DND-41 (cell line): ENCODE measurements at regions not wholly inside any gene's neighbourhood (a gene's known extent, or its start where the extent isn't known, plus 50 kb on each side); places are given as distances from the start of the nearest gene placed in this dataset.

Source experiments
- ATAC-seq: fragments of 200-7000 bp; cut with Tn5 transposase; 3 replicates; pipeline ENCODE4 v1.9.1; 2021; ENCODE audit warnings: low read depth; ENCODE audit not compliant: insufficient read depth
- DNase-seq: peaks from one replicate; pipeline ENCODE4 v3.0.0-alpha.2; 2020
- H2AFZ ChIP-seq: 2 replicates; pipeline ENCODE4 v1.6.0; 2012; ENCODE audit warnings: low read depth, low read length
- H3K27ac ChIP-seq: 2 replicates; pipeline ENCODE4 v1.5.1; 2012; ENCODE audit warnings: low read length, inconsistent platforms
- H3K27me3 ChIP-seq: fragments of 200-600 bp; sonication (generic); 2 replicates; pipeline ENCODE4 v1.6.0; 2012; ENCODE audit warnings: low read length, mild to moderate bottlenecking, inconsistent platforms; ENCODE audit not compliant: insufficient read depth, poor library complexity
- H3K36me3 ChIP-seq: 2 replicates; pipeline ENCODE4 v1.5.1; 2012; ENCODE audit warnings: low read length, inconsistent platforms; ENCODE audit not compliant: insufficient read depth
- H3K4me1 ChIP-seq: 2 replicates; pipeline ENCODE4 v1.5.1; 2012; ENCODE audit warnings: mild to moderate bottlenecking, low read length; ENCODE audit not compliant: insufficient read depth
- H3K4me2 ChIP-seq: 2 replicates; pipeline ENCODE4 v1.6.0; 2012; ENCODE audit warnings: mild to moderate bottlenecking, moderate library complexity, low read length, inconsistent platforms; ENCODE audit not compliant: insufficient read depth
- H3K4me3 ChIP-seq, 2 experiments: fragments of 200-600 bp in 1 of 2; shearing (Covaris generic) in 1 of 2; 2 replicates each; pipeline ENCODE4 v1.5.1; 2012 to 2016; ENCODE audit warnings: inconsistent platforms in 2 of 2, low read length in 2 of 2, mild to moderate bottlenecking in 2 of 2, low read depth in 1 of 2, moderate library complexity in 1 of 2
- H3K79me2 ChIP-seq: 2 replicates; pipeline ENCODE4 v1.6.0; 2012; ENCODE audit warnings: low read length, inconsistent platforms; ENCODE audit not compliant: insufficient read depth
- H3K9ac ChIP-seq: 2 replicates; pipeline ENCODE4 v1.6.0; 2012; ENCODE audit warnings: low read depth, mild to moderate bottlenecking, inconsistent platforms, low read length, moderate library complexity
- H3K9me3 ChIP-seq: 2 replicates; pipeline ENCODE4 v1.5.1; 2012; ENCODE audit warnings: low read length, moderate library complexity, mild to moderate bottlenecking, inconsistent platforms; ENCODE audit not compliant: insufficient read depth, severe bottlenecking
- H4K20me1 ChIP-seq: 2 replicates; pipeline ENCODE4 v1.6.0; 2012; ENCODE audit warnings: low read length; ENCODE audit not compliant: insufficient read depth
- EZH2 ChIP-seq: IDR thresholded peaks from 3 replicates; pipeline ENCODE4 v1.6.1; 2012; ENCODE audit warnings: borderline replicate concordance, low read depth, mild to moderate bottlenecking, moderate library complexity, low read length, inconsistent platforms; ENCODE audit not compliant: severe bottlenecking
- TF ChIP-seq, protein P1 (sequence below): IDR thresholded peaks from 2 replicates; pipeline ENCODE4 v1.5.1; 2012; ENCODE audit warnings: borderline replicate concordance, low read length, moderate library complexity, mild to moderate bottlenecking; ENCODE audit not compliant: poor library complexity, severe bottlenecking; ENCODE audit errors: extremely low read depth

DNA sequence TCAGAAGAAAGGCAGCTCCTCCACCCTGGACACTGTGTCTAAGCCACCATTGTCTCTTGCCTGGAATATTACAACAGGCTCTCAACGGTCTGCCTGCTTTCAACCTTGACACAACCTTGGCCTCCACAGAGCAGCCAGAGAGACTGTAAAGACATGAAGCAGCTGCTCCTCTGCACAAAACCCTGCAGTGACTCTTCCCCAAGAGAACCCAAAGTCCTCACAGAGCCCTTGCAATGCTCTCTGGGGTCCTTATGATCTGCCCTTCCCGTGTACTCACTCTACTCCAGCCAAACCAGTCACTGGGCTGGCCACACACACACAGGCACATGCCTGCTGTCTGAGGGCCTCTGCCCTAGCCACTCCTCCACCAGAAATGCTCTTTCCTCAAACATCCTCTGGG lies 75.9 kb upstream of the CPEB2 start:
- H4K20me1 ChIP-seq = no peaks in the 10 kb centered on the region
- H3K27ac ChIP-seq = no peak overlapping the region
- H3K4me1 ChIP-seq = no peaks in the 10 kb centered on the region
- no peaks in the 10 kb centered on the region for H3K27me3 ChIP-seq
- no peak overlapping the region for H3K9ac ChIP-seq
- no peak for DNase-seq
- 0 out of 2 replicates have a peak overlapping the region, but pooled peaks have one; percentile 33 for H2AFZ ChIP-seq
- H3K4me3 ChIP-seq = no peak overlapping the region
- no peaks in the 10 kb centered on the region for H3K36me3 ChIP-seq
- no peak for TF ChIP-seq EZH2
- TF ChIP-seq, protein P1, sequence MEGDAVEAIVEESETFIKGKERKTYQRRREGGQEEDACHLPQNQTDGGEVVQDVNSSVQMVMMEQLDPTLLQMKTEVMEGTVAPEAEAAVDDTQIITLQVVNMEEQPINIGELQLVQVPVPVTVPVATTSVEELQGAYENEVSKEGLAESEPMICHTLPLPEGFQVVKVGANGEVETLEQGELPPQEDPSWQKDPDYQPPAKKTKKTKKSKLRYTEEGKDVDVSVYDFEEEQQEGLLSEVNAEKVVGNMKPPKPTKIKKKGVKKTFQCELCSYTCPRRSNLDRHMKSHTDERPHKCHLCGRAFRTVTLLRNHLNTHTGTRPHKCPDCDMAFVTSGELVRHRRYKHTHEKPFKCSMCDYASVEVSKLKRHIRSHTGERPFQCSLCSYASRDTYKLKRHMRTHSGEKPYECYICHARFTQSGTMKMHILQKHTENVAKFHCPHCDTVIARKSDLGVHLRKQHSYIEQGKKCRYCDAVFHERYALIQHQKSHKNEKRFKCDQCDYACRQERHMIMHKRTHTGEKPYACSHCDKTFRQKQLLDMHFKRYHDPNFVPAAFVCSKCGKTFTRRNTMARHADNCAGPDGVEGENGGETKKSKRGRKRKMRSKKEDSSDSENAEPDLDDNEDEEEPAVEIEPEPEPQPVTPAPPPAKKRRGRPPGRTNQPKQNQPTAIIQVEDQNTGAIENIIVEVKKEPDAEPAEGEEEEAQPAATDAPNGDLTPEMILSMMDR = no peak
- no peak for ATAC-seq
- H3K4me2 ChIP-seq = no peak overlapping the region
- no peaks in the 10 kb centered on the region for H3K9me3 ChIP-seq
- no peaks in the 10 kb centered on the region for H3K79me2 ChIP-seq

DNA sequence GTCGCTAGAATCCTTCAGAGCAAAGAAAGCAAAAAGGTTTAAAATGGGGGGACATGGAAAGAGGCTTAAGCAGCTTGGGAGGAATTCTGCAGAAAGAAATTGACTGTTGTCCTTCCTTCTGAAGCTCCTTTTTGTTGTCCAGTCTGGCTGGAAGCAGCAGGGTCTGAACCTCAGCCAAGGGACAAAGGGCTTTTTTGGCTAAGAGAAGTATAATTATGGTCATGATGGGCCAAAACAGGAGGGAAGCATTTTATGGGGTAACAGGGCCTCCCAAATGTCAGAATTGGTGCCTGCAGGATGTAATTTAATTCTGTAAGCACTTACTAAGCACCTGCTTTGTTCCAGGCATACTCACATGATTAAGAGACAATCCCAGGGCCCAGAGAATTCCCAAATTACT lies 74.2 kb upstream of the CPEB2 start:
- H3K9me3 ChIP-seq = no peaks in the 10 kb centered on the region
- no peaks in the 10 kb centered on the region for H3K79me2 ChIP-seq
- no peaks in the 10 kb centered on the region for H3K36me3 ChIP-seq
- H2AFZ ChIP-seq = no peak overlapping the region
- ATAC-seq (no peak), DNase-seq (no peak)
- H3K4me1 ChIP-seq = no peaks in the 10 kb centered on the region
- H3K9ac ChIP-seq = no peak overlapping the region
- no peak overlapping the region for H3K4me3 ChIP-seq
- no peak overlapping the region for H3K4me2 ChIP-seq
- H4K20me1 ChIP-seq = no peaks in the 10 kb centered on the region
- no peak overlapping the region for H3K27ac ChIP-seq
- H3K27me3 ChIP-seq = no peaks in the 10 kb centered on the region
- TF ChIP-seq, protein P1 = no peak
- TF ChIP-seq EZH2 = no peak

DNA sequence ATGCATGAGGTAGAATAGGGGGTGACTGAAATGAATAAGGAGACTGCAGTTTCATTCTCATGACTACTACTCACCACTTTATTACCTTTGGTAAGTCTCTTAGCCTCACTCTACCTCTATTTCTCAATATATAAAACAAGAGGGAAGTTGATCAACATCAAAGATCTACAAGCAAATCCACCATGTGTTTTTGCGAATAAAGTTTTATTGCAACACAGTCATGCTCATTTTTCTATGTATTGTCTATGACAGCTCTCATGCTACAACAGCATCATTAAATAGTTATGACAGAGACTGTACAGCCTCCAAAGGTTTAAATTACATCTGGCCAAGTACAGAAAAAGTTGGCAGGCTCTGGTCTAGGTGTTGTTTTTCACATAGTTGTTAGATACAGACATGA lies 72.6 kb upstream of the CPEB2 start:
- DNase-seq (no peak), ATAC-seq (no peak)
- Histone ChIP-seq H3K27ac (no peak overlapping the region), H3K79me2 (no peaks in the 10 kb centered on the region), H4K20me1 (no peaks in the 10 kb centered on the region), H2AFZ (no peak overlapping the region), H3K9me3 (no peaks in the 10 kb centered on the region), H3K4me3 (no peak overlapping the region), H3K4me1 (no peaks in the 10 kb centered on the region), H3K4me2 (no peak overlapping the region), H3K27me3 (no peaks in the 10 kb centered on the region), H3K9ac (no peak overlapping the region), H3K36me3 (no peaks in the 10 kb centered on the region)
- TF ChIP-seq, protein P1 = no peak
- TF ChIP-seq EZH2 = no peak

DNA sequence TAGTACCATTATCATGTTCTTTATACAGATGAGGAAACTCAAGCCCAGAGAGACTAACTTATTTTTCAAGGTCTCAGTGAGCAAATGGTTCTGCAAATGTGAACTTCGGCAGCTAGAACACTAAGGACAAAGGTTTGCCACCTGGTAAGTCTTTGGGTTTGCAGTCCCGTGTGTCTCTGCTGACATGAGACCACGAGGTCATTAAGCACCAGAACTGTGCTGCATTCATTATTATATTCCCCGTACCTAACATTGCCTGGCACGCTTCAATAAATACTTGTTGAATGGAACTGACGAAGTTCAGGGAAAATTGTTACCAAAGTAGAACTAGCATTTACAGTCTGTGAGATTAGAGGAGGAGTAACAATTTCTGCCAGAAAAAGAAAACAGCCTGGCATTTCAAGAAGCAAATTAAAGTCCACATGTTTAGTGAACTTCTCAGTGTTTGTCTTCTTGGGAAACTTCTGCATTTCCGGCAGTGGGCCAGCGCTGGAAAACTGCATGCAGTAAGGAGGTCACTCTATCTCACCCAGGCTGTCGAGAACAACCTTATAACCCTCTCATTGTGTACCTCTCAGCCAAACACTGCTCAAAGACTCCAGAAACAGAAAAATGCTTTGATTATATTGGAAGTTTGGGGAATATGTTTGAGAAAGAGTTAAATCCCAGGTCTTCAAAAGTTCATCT lies 67.4 kb upstream of the CPEB2 start:
- Histone ChIP-seq H4K20me1 (no peaks in the 10 kb centered on the region), H3K4me3 (no peak overlapping the region), H3K4me2 (no peak overlapping the region), H2AFZ (no peak overlapping the region), H3K9ac (no peak overlapping the region), H3K27me3 (no peaks in the 10 kb centered on the region), H3K79me2 (no peaks in the 10 kb centered on the region), H3K4me1 (no peaks in the 10 kb centered on the region), H3K36me3 (no peaks in the 10 kb centered on the region), H3K9me3 (no peaks in the 10 kb centered on the region), H3K27ac (no peak overlapping the region)
- TF ChIP-seq, protein P1 = no peak
- TF ChIP-seq EZH2 = no peak
- ATAC-seq = no peak
- DNase-seq = no peak
